Omental fat pad (tissue), 3 donors: ENCODE measurements at regions not wholly inside any gene's neighbourhood (a gene's known extent, or its start where the extent isn't known, plus 50 kb on each side); places are given as distances from the start of the nearest gene placed in this dataset.

ENCODE experiments used
- ATAC-seq: fragments of 150-250 bp; one replicate; pipeline ENCODE4 v1.9.1; 2016; ENCODE audit warnings: mild to moderate bottlenecking, moderate library complexity; ENCODE audit not compliant: low FRiP score
- DNase-seq: peaks from one replicate; pipeline ENCODE4 v3.0.0-alpha.2; 2019; ENCODE audit warnings: low spot score
- TF ChIP-seq, protein P1 (sequence below), 3 donors: fragments of 450-650 bp; IDR thresholded peaks; one replicate each; pipeline ENCODE4 v1.5.1; 2016 to 2017; ENCODE audit warnings: antibody characterized with exemption in 3 of 3, mild to moderate bottlenecking in 3 of 3, moderate library complexity in 2 of 3

DNA sequence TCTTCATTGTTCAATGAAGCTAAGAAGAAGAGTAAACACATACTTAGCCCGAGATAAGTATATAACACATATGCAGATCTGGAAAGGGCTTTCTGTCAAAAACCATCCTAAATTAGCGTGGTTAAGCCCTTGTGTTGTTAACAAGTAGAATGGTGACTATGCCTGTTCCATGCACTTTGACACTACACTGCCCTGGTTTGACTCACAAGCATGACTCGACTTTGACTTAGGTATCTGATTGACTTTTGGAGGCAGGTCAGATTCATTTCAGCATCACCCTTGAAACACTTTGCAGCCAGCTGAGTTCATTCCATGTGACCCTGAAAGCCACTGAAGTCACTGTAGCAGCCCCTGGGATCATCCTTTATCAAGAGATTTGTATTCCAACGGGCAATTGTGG, 239.8 kb downstream of the TBX18 start:
- TF ChIP-seq, protein P1, sequence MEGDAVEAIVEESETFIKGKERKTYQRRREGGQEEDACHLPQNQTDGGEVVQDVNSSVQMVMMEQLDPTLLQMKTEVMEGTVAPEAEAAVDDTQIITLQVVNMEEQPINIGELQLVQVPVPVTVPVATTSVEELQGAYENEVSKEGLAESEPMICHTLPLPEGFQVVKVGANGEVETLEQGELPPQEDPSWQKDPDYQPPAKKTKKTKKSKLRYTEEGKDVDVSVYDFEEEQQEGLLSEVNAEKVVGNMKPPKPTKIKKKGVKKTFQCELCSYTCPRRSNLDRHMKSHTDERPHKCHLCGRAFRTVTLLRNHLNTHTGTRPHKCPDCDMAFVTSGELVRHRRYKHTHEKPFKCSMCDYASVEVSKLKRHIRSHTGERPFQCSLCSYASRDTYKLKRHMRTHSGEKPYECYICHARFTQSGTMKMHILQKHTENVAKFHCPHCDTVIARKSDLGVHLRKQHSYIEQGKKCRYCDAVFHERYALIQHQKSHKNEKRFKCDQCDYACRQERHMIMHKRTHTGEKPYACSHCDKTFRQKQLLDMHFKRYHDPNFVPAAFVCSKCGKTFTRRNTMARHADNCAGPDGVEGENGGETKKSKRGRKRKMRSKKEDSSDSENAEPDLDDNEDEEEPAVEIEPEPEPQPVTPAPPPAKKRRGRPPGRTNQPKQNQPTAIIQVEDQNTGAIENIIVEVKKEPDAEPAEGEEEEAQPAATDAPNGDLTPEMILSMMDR (IDR thresholded peaks at IDR 0.05), result no peak
- DNase-seq, result no peak
- ATAC-seq, result no peak

DNA sequence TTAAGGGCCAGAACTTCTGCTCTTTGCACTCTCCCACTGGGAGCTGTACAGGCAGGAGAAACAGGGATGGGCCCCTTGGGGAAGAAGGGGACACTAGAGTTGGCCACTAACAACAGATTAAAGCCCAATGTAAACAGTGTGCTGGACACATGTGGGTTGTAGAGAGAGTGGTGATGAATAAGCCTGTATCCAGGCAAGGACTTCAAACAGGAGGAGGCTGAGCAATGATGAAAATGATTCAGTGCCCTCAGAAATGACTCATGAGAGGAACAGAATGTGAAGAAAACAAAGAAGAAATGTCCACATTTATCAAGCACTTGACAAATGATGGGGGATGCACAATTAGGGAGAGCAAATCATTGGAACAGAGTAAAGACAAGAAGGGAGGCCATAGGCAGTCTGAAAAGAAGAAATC, 242.3 kb downstream of the TBX18 start:
- DNase-seq, result no peak

DNA sequence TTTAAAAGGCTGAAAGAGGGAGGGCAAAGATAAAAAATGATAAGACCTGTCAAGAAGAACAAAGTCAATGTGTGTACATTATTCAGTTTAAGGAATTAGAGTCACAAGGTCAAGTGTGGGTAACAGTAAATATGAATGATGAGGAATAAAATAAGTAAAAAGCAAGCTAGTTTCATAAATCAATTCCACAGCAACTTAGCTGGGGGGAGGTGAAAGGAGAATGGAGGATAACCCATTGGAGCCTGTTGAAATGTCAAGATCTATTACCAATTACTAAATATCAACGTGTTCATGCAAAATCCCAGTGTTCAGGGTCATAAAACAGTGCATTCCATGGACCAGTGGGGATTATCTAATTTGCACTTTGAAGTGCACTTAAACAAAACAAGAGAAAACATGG, 242.9 kb downstream of the TBX18 start:
- ATAC-seq (no peak), DNase-seq (no peak)
- TF ChIP-seq, protein P1 (IDR thresholded peaks at IDR 0.05), result no peak

More for the DNA sequence above, 242.3 kb downstream of the TBX18 start:
- peak; percentile 92 for ATAC-seq
- TF ChIP-seq, protein P1 (IDR thresholded peaks at IDR 0.05), result no peak

DNA sequence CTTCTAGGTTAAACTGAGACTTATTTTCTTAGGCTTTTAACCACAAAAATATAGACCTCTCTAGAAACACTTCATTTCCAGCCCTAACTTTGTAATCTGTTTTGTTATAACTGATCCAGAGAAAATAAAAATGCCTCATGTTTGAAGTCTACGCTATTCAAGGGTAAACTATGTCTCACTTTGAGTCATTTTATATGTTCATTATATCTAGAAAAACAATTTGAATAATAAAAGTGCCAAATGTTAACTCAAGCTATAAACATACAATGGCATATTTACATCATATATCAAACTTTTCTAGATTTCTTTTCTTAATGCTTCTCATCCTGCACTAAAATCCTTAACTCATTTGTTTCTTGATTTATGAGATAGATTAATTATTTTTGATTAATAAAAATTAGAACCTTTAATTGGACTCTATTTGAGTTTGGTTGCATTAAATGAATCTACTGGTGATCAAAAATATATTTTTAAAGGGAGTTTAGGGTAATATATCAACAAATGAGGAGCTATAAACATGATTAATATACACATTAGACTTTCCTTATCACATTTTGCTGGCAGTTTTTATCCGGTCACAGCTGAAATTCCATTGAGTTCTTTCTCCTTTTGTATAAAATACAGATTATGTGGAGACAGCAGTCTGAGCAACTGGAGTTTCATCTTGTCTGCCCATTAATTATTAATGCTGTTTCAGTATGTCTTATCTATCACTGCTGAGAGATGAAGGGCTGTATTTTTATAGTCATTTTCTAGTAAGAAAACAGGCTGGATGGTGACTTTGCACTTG, 246.5 kb downstream of the TBX18 start:
- ATAC-seq (no peak), DNase-seq (no peak)
- TF ChIP-seq, protein P1 (IDR thresholded peaks at IDR 0.05), result no peak

DNA sequence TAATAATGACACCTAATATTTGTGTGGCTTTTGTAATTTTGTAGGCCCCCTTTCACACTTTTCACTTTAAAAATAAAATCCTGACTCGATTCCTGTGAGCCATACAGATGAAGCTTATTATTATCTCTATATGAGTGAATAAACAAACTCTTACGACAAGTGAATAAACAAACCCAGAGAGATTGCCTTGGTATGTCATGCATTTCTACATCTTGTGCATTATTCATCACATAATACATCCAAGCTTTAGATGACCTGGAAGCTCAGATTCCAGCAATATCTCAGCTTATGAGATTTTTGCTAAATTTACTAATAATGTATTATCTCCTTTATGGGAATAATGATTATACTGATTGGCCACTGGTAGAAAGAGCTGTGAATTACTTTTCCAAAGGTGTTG, 248.2 kb downstream of the TBX18 start:
- ATAC-seq (no peak), DNase-seq (no peak)
- TF ChIP-seq, protein P1 (IDR thresholded peaks at IDR 0.05), result no peak

DNA sequence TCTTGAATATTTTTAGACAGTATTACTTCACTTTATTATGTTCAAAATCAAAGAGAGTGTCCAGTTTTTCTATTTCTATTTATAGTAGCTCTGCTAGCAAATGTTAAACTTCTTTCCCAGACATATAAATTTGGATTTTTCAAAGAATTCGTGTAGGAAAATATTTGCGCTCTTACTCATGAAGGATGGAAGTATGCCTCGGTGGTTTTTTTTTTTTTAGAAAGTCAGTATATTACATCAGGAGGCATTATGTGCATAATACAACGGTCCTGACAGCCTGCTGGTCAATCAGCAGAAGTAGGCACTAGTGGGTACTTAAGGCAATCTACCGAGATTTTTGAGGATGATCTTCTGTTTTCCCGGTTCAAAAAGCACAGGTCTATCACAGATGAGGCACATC, 249.3 kb downstream of the TBX18 start:
- TF ChIP-seq, protein P1 (IDR thresholded peaks at IDR 0.05), result no peak
- ATAC-seq (no peak), DNase-seq (no peak)
